ENCODE measurements at regions not wholly inside any gene's neighbourhood (a gene's known extent, or its start where the extent isn't known, plus 50 kb on each side); places are given as distances from the start of the nearest gene placed in this dataset.

DNA sequence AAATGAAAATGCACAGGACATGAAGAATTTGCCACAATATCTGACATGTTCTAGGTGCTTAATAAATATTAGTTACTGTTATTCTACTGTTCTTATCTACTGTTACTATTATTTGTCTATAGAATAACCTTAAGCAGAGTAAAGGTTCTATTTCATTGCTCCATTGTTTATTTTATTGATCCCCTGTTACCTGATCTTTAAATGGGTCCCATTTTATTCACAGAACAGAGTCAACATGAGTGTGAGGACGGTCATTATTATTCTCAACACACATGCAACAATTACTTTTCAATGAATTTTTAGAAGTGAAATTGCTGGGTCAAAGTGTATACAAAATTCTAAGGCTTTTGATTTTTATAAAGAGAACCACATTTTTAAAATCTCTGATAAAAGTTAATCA, 186.9 kb downstream of the AHR start:
- no peak for DNase-seq (ENCODE audit: low spot score)

DNA sequence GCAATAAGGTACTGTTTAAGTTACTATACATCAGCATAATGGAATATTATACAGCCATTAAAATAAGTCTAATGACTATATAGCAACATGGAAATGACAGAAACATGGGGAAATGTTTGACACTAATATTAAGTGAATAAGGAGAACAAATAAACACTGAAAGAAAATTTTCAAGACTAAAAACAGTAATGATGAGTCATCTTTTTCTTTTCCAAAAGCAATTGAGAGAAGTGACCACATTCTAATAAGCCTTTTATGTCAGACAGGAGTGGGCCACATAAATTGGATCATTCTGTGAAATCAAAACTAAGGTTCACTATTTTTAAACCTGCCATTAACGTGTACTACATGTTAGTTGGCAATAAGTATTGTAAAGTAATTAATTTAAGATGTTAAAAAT, 187.5 kb downstream of the AHR start:
- no peak for DNase-seq (ENCODE audit: low spot score)

GRCh38 chr7:17486835-17487234, 188.4 kb downstream of the AHR start:
- DNase-seq (ENCODE audit: low spot score): no peak

DNA sequence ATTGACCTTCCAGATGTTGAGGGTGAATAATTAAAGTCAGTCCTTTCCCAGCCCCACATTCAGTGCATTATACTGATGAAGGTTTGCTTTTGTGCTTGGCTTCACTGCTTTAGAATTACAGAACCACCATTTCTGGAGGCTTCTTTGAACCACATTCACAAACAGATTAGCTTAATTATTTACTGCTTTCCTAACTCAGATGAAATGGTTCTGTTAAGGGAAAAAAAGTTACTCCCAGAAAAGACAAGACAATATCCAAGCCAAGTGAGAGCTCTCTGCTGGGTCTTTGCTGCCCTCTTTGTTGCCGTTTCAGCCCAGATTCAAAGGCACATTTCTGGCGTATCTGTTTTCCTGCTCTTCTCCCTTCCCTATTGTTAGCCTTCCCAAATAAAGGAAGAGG, 188.9 kb downstream of the AHR start:
- DNase-seq (ENCODE audit: low spot score): no peak

GRCh38 chr7:17488829-17489228, 190.4 kb downstream of the AHR start:
- DNase-seq (ENCODE audit: low spot score): no peak

GRCh38 chr7:17489961-17490360, 191.5 kb downstream of the AHR start:
- no peak for DNase-seq (ENCODE audit: low spot score)

GRCh38 chr7:17490825-17491224, 192.4 kb downstream of the AHR start:
- no peak for DNase-seq (ENCODE audit: low spot score)

GRCh38 chr7:17492437-17492836, 194.0 kb downstream of the AHR start:
- DNase-seq (ENCODE audit: low spot score): no peak

DNA sequence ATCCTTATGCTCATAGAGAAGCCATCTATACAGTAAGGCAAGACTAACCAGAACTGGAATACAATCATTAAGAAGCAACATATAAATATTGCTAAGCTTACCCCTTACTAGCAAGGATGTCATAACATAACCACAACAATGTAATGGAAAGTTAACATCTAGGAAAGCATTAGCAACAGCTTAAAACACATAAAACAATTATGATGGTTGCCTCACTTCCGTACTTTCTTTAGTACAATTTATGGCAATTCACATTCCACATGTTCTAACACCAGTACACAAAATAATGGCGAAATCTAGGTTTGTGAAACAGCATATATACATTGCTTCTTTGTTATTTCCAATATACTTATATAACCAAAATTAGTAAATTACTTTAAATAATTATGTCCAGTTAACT, 195.0 kb downstream of the AHR start:
- no peak for DNase-seq (ENCODE audit: low spot score)

- no peak for DNase-seq (ENCODE audit: low spot score)
These were observed 197.4 kb downstream of the AHR start for GRCh38 chr7:17495655-17496394.

DNA sequence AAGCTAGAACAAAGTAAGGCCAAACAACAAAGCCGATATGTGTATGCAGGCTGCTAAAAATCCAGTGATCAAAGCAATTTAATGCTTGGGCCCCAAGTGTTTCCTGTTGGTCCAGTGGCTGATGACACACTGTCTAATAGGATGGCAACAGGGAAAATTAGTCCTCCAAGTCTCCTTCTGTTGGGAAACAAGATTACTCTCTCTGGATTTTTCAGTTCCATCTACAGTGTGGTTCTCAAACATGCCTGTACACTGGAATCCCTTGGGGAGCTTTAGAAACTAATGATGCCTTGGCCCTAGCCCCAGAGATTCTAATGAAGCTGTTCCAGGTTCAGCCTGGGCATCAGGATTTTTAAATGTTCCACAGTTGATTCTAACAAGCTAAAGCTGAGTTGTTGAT, 198.7 kb downstream of the AHR start:
- DNase-seq (ENCODE audit: low spot score): peak; percentile 13

GRCh38 chr7:17497549-17498167, 199.2 kb downstream of the AHR start:
- peak; percentile 30 for DNase-seq (ENCODE audit: low spot score)

GRCh38 chr7:17498230-17498629, 199.8 kb downstream of the AHR start:
- DNase-seq (ENCODE audit: low spot score): no peak

- DNase-seq (ENCODE audit: low spot score): no peak
These were observed 202.3 kb downstream of the AHR start for GRCh38 chr7:17500736-17501135.

- DNase-seq (ENCODE audit: low spot score): no peak
These were observed 203.2 kb downstream of the AHR start for GRCh38 chr7:17501441-17502212.

DNA sequence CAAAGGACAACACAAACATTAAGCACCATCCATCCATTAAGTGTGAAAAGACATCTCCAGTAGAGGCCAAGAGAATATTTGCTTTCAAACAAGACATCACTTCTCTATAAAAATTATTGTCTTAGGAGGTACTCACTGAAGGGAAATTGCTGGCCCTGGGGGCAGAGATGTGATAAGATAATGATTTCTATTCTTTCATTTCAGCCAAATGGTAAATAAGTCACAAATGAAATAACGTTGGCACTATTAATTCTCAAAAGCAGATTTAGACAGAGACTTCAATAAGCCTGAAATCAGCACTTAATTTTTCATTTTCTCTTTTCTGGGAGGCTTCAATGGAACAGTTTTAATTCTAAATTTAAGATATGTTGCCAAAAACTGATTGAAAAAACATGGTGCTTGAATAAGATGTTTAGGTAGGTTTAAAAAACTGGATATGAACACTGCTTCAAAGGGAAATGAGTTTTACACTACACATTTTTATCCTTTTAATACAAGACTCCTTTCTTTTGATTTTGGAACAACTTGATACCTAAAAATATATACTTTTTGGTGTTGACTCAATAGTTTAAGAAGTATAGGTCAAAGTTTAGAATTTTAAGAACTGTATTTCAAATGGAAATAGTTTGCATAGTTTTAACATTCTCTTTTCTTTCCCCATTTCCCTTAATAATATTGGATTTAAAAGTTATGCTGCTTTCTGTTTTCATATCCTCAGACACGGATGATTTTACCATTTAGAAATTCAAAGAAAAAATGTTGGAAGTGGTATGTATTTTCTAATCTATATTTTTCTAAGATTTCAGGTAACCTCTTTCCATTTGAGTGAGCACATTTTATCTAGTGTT, 204.0 kb downstream of the AHR start:
- DNase-seq (ENCODE audit: low spot score): no peak

DNA sequence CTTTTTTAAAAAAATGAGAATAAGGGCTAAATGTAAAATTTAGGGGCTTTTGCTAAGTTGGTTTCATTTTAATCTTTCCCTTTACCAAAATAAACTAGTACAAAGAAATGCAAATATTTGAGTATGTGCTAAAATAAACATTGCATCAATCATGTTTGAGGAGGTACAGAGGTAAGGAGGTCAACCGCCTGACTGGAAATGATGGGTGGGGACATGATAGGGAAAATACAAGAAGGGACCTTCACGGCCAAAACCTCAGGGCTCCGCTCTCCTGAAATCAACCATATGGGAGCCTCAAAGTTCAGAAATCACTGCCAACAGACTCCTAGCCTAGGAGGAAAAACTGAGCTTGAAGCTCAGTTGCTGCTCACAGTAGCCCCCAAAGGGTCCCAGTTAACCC, 207.6 kb downstream of the AHR start:
- no peak for DNase-seq (ENCODE audit: low spot score)

DNA sequence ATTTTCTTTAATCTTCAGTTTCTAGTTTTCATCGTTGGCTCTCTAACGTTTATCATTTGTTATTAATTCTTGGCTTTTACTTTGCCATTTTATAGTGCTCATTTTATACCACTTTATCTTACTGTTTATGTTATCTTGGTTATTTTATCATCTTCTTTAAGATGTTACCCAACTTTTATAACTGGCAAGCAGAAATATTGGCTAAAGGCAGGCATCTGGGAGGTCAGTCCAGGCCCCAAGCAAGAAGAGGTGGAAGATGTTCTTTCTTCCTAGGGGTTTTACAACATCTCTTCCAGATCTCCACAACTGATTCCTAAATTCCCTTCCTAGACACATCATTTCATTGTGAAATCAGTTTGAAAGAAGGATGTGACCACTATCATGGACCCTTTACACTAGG, 208.1 kb downstream of the AHR start:
- no peak for DNase-seq (ENCODE audit: low spot score)

DNA sequence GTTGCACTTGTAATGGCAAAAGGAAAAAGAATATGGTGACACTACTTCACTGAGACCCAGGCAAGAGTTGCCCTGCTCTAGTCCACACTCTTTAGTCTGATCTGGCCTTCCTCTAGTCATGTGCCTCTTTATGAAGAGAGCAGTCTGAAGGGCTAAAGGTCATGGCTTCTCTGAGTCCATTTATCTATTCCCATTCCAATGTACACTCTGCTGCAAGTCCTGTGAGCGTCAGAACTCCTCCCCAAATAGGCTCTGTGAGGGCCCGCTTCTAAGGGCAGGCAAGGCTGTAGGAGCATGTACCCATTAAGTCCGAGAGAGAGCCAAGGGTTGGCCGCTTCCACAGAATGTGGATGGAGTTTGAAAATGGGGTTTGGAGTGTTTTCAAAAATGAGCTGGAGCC, 209.3 kb downstream of the AHR start:
- no peak for DNase-seq (ENCODE audit: low spot score)

GRCh38 chr7:17512181-17512675, 213.8 kb downstream of the AHR start:
- no peak for DNase-seq (ENCODE audit: low spot score)

DNA sequence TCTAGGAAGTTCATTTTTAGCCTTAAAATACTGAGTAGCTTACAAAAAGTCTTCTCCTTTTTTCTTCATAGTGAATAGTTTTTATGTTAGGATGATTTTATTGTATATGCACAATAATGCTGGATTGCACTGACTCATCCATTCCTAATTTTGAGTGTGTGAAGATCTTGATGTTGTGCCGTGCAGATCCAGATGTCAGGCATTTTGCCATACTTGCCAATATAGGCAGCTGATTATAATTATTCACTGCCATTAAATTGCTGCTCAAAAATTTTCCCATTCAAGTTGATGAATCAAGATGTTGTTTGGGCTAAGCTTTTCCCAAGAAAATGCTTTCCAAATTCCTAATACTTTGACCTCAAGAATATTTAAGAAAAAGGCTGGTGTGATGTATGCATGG, 218.3 kb downstream of the AHR start:
- no peak for DNase-seq (ENCODE audit: low spot score)

GRCh38 chr7:17520941-17521340, 222.5 kb downstream of the AHR start:
- DNase-seq (ENCODE audit: low spot score): no peak

All from SW480 (cell line).